Skeletal muscle tissue (tissue), 3 donors: ENCODE measurements at regions not wholly inside any gene's neighbourhood (a gene's known extent, or its start where the extent isn't known, plus 50 kb on each side); places are given as distances from the start of the nearest gene placed in this dataset.

ENCODE experiments used
- H3K27ac ChIP-seq: one replicate; pipeline ENCODE4 v1.7.0; 2013; ENCODE audit warnings: mild to moderate bottlenecking, low read depth, low read length, inconsistent platforms
- H3K27me3 ChIP-seq, 3 donors: one replicate each; pipeline ENCODE4 v1.7.0; 2013; ENCODE audit warnings: low read length in 3 of 3; ENCODE audit not compliant: control insufficient read depth in 3 of 3, insufficient read depth in 3 of 3
- H3K36me3 ChIP-seq, 3 donors: one replicate each; pipeline ENCODE4 v1.7.0; 2013; ENCODE audit warnings: low read length in 3 of 3; ENCODE audit not compliant: control insufficient read depth in 3 of 3, insufficient read depth in 3 of 3
- H3K4me1 ChIP-seq, 3 donors: one replicate each; pipeline ENCODE4 v1.7.0; 2013; ENCODE audit warnings: low read length in 3 of 3, mild to moderate bottlenecking in 3 of 3; ENCODE audit not compliant: control insufficient read depth in 3 of 3, insufficient read depth in 3 of 3
- H3K4me3 ChIP-seq, 3 donors: one replicate each; pipeline ENCODE4 v1.7.0; 2013; ENCODE audit warnings: low read length in 3 of 3
- H3K9ac ChIP-seq, 3 donors: one replicate each; pipeline ENCODE4 v1.7.0; 2013; ENCODE audit warnings: low read length in 3 of 3, mild to moderate bottlenecking in 3 of 3, moderate library complexity in 2 of 3, low read depth in 1 of 3
- H3K9me3 ChIP-seq, 3 donors: one replicate each; pipeline ENCODE4 v1.7.0; 2013; ENCODE audit warnings: low read length in 3 of 3; ENCODE audit not compliant: control insufficient read depth in 3 of 3
- donor health status: Osteomylitis.

GRCh38 chr9:20224756-20225155 lies 397.5 kb downstream of the MLLT3 start:
- no peak overlapping the region for H3K4me3 ChIP-seq
- H3K36me3 ChIP-seq: no peaks in the 10 kb centered on the region
- H3K9ac ChIP-seq: no peak overlapping the region
- H3K27me3 ChIP-seq: no peaks in the 10 kb centered on the region
- H3K9me3 ChIP-seq: no peaks in the 10 kb centered on the region
- no peak overlapping the region for H3K27ac ChIP-seq
- H3K4me1 ChIP-seq: no peaks in the 10 kb centered on the region

GRCh38 chr9:20220286-20220685 lies 402.0 kb downstream of the MLLT3 start:
- H3K9ac ChIP-seq: no peak overlapping the region
- no peaks in the 10 kb centered on the region for H3K36me3 ChIP-seq
- H3K27ac ChIP-seq: no peak overlapping the region
- no peaks in the 10 kb centered on the region for H3K9me3 ChIP-seq
- no peaks in the 10 kb centered on the region for H3K27me3 ChIP-seq
- no peak overlapping the region for H3K4me3 ChIP-seq
- H3K4me1 ChIP-seq: no peaks in the 10 kb centered on the region

GRCh38 chr9:20219437-20219836 lies 402.9 kb downstream of the MLLT3 start:
- H3K27me3 ChIP-seq: no peaks in the 10 kb centered on the region
- H3K9ac ChIP-seq: no peak overlapping the region
- no peak overlapping the region for H3K4me3 ChIP-seq
- no peak overlapping the region for H3K27ac ChIP-seq
- no peaks in the 10 kb centered on the region for H3K9me3 ChIP-seq
- no peaks in the 10 kb centered on the region for H3K4me1 ChIP-seq
- no peaks in the 10 kb centered on the region for H3K36me3 ChIP-seq

DNA sequence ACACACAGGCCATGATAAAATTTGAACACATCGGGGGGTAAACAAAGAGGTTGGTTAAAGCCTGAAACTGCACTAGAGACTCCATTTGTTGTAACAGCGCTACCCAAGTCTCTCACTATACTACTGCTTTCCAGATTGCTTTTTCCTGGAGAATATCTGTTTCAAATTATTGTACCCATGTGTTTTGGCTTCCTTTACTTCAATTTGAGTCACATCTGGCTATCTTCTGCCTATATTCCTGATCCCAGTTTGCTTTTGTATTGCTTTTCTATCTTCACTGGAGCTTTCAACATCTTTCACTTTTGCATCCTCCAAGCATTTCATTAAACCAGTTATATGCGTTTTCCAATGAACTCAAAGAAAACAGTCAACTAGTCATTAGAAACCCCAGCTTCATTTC lies 404.7 kb downstream of the MLLT3 start:
- Histone ChIP-seq H3K27me3 (no peaks in the 10 kb centered on the region), H3K9me3 (no peaks in the 10 kb centered on the region), H3K4me1 (no peaks in the 10 kb centered on the region), H3K36me3 (no peaks in the 10 kb centered on the region), H3K9ac (no peak overlapping the region), H3K27ac (no peak overlapping the region), H3K4me3 (no peak overlapping the region)

- H3K27ac ChIP-seq: no peak overlapping the region
- no peak overlapping the region for H3K9ac ChIP-seq
- H3K36me3 ChIP-seq: no peaks in the 10 kb centered on the region
- H3K27me3 ChIP-seq: no peaks in the 10 kb centered on the region
- no peaks in the 10 kb centered on the region for H3K9me3 ChIP-seq
- H3K4me3 ChIP-seq: no peak overlapping the region
- no peaks in the 10 kb centered on the region for H3K4me1 ChIP-seq
Measured at GRCh38 chr9:20216438-20216837, 405.9 kb downstream of the MLLT3 start.

GRCh38 chr9:20215552-20215951 lies 406.7 kb downstream of the MLLT3 start:
- Histone ChIP-seq H3K27ac (no peak overlapping the region), H3K9ac (no peak overlapping the region), H3K27me3 (no peaks in the 10 kb centered on the region), H3K4me3 (no peak overlapping the region), H3K4me1 (no peaks in the 10 kb centered on the region), H3K36me3 (no peaks in the 10 kb centered on the region), H3K9me3 (no peaks in the 10 kb centered on the region)

DNA sequence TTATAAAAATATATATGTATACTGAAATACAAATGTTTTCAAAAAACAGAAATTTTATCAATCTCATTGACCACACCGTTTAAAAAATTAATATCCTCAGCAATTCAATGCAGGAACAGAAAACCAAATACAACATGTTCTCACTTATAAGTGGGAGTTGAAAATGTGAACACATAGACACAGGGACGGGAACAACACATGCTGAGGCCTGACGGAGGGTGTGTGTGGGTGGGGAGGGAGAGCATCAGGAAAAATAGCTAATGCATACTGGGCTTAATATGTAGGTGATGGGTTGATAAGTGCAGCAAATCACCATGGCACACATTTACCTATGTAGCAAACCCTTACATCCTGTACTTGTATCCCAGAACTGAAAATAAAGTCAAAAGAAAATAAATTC lies 409.5 kb downstream of the MLLT3 start:
- Histone ChIP-seq H3K9ac (no peak overlapping the region), H3K27me3 (no peaks in the 10 kb centered on the region), H3K36me3 (no peaks in the 10 kb centered on the region), H3K4me1 (no peaks in the 10 kb centered on the region), H3K4me3 (no peak overlapping the region), H3K9me3 (no peaks in the 10 kb centered on the region), H3K27ac (no peak overlapping the region)

- no peaks in the 10 kb centered on the region for H3K4me1 ChIP-seq
- H3K9me3 ChIP-seq: no peaks in the 10 kb centered on the region
- no peak overlapping the region for H3K9ac ChIP-seq
- H3K36me3 ChIP-seq: no peaks in the 10 kb centered on the region
- no peak overlapping the region for H3K27ac ChIP-seq
- H3K27me3 ChIP-seq: no peaks in the 10 kb centered on the region
- no peak overlapping the region for H3K4me3 ChIP-seq
Measured at GRCh38 chr9:20209391-20210340, 412.6 kb downstream of the MLLT3 start.

- H3K9me3 ChIP-seq: no peaks in the 10 kb centered on the region
- no peaks in the 10 kb centered on the region for H3K27me3 ChIP-seq
- H3K36me3 ChIP-seq: no peaks in the 10 kb centered on the region
- no peaks in the 10 kb centered on the region for H3K4me1 ChIP-seq
- H3K9ac ChIP-seq: no peak overlapping the region
- H3K4me3 ChIP-seq: no peak overlapping the region
- no peak overlapping the region for H3K27ac ChIP-seq
Measured at GRCh38 chr9:20208961-20209371, 413.3 kb downstream of the MLLT3 start.

GRCh38 chr9:20208226-20208625 lies 414.1 kb downstream of the MLLT3 start:
- H3K27me3 ChIP-seq: no peaks in the 10 kb centered on the region
- no peaks in the 10 kb centered on the region for H3K9me3 ChIP-seq
- no peaks in the 10 kb centered on the region for H3K4me1 ChIP-seq
- H3K4me3 ChIP-seq: no peak overlapping the region
- H3K9ac ChIP-seq: no peak overlapping the region
- no peaks in the 10 kb centered on the region for H3K36me3 ChIP-seq
- no peak overlapping the region for H3K27ac ChIP-seq
